ENCODE measurements at regions not wholly inside any gene's neighbourhood (a gene's known extent, or its start where the extent isn't known, plus 50 kb on each side); places are given as distances from the start of the nearest gene placed in this dataset.

DNA sequence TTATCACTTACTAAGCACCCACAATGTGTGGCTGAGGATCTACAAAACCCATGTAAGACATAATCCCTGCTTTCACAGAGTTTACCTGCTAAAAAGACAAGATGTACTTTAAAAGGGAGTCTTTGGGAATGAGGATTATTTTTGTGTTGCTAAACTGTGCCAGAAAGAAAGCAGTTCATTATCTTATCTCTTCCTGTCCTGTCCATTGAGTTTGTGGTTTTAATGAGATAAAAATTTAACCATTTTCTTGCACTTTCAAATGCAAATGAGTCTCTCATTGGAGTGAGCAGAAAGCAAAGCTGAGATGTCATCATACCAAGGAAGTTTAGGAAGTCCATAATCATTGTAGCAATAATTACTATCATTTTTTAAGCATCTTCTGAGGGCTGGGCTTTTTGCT is 231.2 kb upstream of the ADAMTS9 start:
- TF ChIP-seq EZH2phosphoT487 (IDR thresholded peaks at IDR 0.05; ENCODE audit: unreplicated experiment): no peak
- TF ChIP-seq POLR2AphosphoS5 (IDR thresholded peaks at IDR 0.05; ENCODE audit: low read depth): no peak
- TF ChIP-seq, protein P1, sequence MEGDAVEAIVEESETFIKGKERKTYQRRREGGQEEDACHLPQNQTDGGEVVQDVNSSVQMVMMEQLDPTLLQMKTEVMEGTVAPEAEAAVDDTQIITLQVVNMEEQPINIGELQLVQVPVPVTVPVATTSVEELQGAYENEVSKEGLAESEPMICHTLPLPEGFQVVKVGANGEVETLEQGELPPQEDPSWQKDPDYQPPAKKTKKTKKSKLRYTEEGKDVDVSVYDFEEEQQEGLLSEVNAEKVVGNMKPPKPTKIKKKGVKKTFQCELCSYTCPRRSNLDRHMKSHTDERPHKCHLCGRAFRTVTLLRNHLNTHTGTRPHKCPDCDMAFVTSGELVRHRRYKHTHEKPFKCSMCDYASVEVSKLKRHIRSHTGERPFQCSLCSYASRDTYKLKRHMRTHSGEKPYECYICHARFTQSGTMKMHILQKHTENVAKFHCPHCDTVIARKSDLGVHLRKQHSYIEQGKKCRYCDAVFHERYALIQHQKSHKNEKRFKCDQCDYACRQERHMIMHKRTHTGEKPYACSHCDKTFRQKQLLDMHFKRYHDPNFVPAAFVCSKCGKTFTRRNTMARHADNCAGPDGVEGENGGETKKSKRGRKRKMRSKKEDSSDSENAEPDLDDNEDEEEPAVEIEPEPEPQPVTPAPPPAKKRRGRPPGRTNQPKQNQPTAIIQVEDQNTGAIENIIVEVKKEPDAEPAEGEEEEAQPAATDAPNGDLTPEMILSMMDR (conservative IDR thresholded peaks at IDR 0.05; ENCODE audit: low read depth in 2 of 2): no peak
- no peak for TF ChIP-seq EZH2 (IDR thresholded peaks at IDR 0.05; ENCODE audit: low read depth, unreplicated experiment)
- TF ChIP-seq, protein P2, sequence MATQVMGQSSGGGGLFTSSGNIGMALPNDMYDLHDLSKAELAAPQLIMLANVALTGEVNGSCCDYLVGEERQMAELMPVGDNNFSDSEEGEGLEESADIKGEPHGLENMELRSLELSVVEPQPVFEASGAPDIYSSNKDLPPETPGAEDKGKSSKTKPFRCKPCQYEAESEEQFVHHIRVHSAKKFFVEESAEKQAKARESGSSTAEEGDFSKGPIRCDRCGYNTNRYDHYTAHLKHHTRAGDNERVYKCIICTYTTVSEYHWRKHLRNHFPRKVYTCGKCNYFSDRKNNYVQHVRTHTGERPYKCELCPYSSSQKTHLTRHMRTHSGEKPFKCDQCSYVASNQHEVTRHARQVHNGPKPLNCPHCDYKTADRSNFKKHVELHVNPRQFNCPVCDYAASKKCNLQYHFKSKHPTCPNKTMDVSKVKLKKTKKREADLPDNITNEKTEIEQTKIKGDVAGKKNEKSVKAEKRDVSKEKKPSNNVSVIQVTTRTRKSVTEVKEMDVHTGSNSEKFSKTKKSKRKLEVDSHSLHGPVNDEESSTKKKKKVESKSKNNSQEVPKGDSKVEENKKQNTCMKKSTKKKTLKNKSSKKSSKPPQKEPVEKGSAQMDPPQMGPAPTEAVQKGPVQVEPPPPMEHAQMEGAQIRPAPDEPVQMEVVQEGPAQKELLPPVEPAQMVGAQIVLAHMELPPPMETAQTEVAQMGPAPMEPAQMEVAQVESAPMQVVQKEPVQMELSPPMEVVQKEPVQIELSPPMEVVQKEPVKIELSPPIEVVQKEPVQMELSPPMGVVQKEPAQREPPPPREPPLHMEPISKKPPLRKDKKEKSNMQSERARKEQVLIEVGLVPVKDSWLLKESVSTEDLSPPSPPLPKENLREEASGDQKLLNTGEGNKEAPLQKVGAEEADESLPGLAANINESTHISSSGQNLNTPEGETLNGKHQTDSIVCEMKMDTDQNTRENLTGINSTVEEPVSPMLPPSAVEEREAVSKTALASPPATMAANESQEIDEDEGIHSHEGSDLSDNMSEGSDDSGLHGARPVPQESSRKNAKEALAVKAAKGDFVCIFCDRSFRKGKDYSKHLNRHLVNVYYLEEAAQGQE (IDR thresholded peaks at IDR 0.05; ENCODE audit: unreplicated experiment): no peak
- TF ChIP-seq, protein P3, sequence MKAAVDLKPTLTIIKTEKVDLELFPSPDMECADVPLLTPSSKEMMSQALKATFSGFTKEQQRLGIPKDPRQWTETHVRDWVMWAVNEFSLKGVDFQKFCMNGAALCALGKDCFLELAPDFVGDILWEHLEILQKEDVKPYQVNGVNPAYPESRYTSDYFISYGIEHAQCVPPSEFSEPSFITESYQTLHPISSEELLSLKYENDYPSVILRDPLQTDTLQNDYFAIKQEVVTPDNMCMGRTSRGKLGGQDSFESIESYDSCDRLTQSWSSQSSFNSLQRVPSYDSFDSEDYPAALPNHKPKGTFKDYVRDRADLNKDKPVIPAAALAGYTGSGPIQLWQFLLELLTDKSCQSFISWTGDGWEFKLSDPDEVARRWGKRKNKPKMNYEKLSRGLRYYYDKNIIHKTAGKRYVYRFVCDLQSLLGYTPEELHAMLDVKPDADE (IDR thresholded peaks at IDR 0.05): no peak
- TF ChIP-seq JUNB (IDR thresholded peaks at IDR 0.05; ENCODE audit: unreplicated experiment): no peak
- no peak for TF ChIP-seq NANOG (IDR thresholded peaks at IDR 0.05; ENCODE audit: borderline replicate concordance)
- TF ChIP-seq STAT1 (IDR thresholded peaks at IDR 0.05; ENCODE audit: unreplicated experiment): no peak
- TF ChIP-seq CREB1 (CRISPR knock-in tag; IDR thresholded peaks at IDR 0.05; ENCODE audit: low read depth): no peak
